GM12878 (cell line): ENCODE measurements at regions not wholly inside any gene's neighbourhood (a gene's known extent, or its start where the extent isn't known, plus 50 kb on each side); places are given as distances from the start of the nearest gene placed in this dataset.

Source experiments
- ASH2L ChIP-seq: fragments of 300-600, 200-600 bp; sonication (generic); IDR thresholded peaks from 2 replicates; pipeline ENCODE4 v1.6.1; 2017; ENCODE audit warnings: low read depth, mild to moderate bottlenecking, borderline replicate concordance
- CHD4 ChIP-seq: fragments of 200-600 bp; sonication (generic); IDR thresholded peaks from 2 replicates; pipeline ENCODE4 v1.6.1; 2016; ENCODE audit warnings: mild to moderate bottlenecking
- CTCF ChIP-seq, 3 experiments: IDR thresholded peaks in 2 of 3; conservative IDR thresholded peaks in 1 of 3; 2 replicates each; pipeline ENCODE4 v1.5.1; 2011; ENCODE audit warnings: low read depth in 3 of 3, low read length in 3 of 3, mild to moderate bottlenecking in 3 of 3, control low read depth in 2 of 3, moderate library complexity in 2 of 3, inconsistent platforms in 1 of 3, mixed read lengths in 1 of 3; ENCODE audit not compliant: control insufficient read depth in 2 of 3, insufficient read depth in 1 of 3; ENCODE audit errors: extremely low read depth in 1 of 3
- EZH2 ChIP-seq: IDR thresholded peaks from 2 replicates; pipeline ENCODE4 v1.6.1; 2012; ENCODE audit warnings: low read depth, mild to moderate bottlenecking, control low read depth, inconsistent platforms, low read length, borderline replicate concordance; ENCODE audit not compliant: control insufficient read depth
- GABPA ChIP-seq: IDR thresholded peaks from 2 replicates; pipeline ENCODE4 v1.6.1; 2014; ENCODE audit warnings: antibody characterized with exemption, low read depth, mild to moderate bottlenecking, inconsistent platforms
- KDM1A ChIP-seq: fragments of 200-600 bp; sonication (generic); IDR thresholded peaks from 2 replicates; pipeline ENCODE4 v1.6.1; 2016; ENCODE audit warnings: borderline replicate concordance
- MTA3 ChIP-seq: IDR thresholded peaks from 2 replicates; pipeline ENCODE4 v1.6.1; 2012; ENCODE audit warnings: low read length, inconsistent platforms, borderline replicate concordance
- NFYA ChIP-seq: IDR thresholded peaks from 2 replicates; pipeline ENCODE4 v1.6.1; 2011; ENCODE audit warnings: low read depth, mild to moderate bottlenecking, low read length, improper control_type of control experiment, borderline replicate concordance
- POLR2AphosphoS5 ChIP-seq: IDR thresholded peaks from 2 replicates; pipeline ENCODE4 v1.6.1; 2011; ENCODE audit warnings: mild to moderate bottlenecking, low read length, inconsistent platforms
- SIN3A ChIP-seq: IDR thresholded peaks from 2 replicates; pipeline ENCODE4 v1.6.1; 2012; ENCODE audit warnings: low read depth, low read length, improper control_type of control experiment
- TAF1 ChIP-seq: IDR thresholded peaks from 2 replicates; pipeline ENCODE4 v1.6.1; 2011; ENCODE audit warnings: mild to moderate bottlenecking, low read depth, low read length, borderline replicate concordance
- TARDBP ChIP-seq: IDR thresholded peaks from 2 replicates; pipeline ENCODE4 v1.6.1; 2016; ENCODE audit warnings: borderline replicate concordance
- ZBTB11 ChIP-seq: fragments of 450-650 bp; formaldehyde crosslinking; IDR thresholded peaks from 2 replicates; pipeline ENCODE4 v1.5.0; 2022; ENCODE audit warnings: mild to moderate bottlenecking, missing genetic modification characterization

GRCh38 chr7:17485368-17485767 is 186.9 kb downstream of the AHR start:
- no peak for TF ChIP-seq KDM1A
- no peak for TF ChIP-seq CTCF (IDR thresholded peaks at IDR 0.05 in 2 of 3, conservative IDR thresholded peaks at IDR 0.05 in 1 of 3; ENCODE audit: control insufficient read depth in 2 of 3, extremely low read depth in 1 of 3, insufficient read depth in 1 of 3, low read depth in 3 of 3, low read length in 3 of 3)
- no peak for TF ChIP-seq GABPA
- no peak for TF ChIP-seq ZBTB11 (CRISPR knock-in tag)
- no peak for TF ChIP-seq POLR2AphosphoS5
- no peak for TF ChIP-seq MTA3
- no peak for TF ChIP-seq CHD4
- TF ChIP-seq SIN3A: no peak
- no peak for TF ChIP-seq ASH2L
- TF ChIP-seq TAF1: no peak
- TF ChIP-seq NFYA: no peak
- TF ChIP-seq TARDBP: no peak
- TF ChIP-seq EZH2: no peak
